ENCODE measurements at regions not wholly inside any gene's neighbourhood (a gene's known extent, or its start where the extent isn't known, plus 50 kb on each side); places are given as distances from the start of the nearest gene placed in this dataset.

DNA sequence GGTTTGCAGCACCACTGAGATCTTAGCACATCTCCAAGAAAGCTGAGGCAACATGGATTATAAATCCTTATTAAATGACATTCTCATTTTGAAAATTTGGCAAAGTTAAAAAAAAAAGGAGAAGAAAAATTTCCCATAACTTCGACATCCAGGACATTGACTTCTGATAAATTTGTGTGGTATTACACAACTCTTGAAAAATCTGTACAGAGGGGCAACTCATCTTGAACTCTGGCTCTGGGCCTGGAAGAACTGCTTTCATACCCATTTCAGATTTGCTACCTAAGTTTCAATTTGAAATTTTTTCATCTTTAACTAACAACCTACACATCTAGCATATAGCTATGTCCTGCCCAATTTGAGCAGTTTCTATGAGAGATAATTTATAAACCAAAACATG lies 118.0 kb upstream of the UGP2 start:
- TF ChIP-seq, protein P1, sequence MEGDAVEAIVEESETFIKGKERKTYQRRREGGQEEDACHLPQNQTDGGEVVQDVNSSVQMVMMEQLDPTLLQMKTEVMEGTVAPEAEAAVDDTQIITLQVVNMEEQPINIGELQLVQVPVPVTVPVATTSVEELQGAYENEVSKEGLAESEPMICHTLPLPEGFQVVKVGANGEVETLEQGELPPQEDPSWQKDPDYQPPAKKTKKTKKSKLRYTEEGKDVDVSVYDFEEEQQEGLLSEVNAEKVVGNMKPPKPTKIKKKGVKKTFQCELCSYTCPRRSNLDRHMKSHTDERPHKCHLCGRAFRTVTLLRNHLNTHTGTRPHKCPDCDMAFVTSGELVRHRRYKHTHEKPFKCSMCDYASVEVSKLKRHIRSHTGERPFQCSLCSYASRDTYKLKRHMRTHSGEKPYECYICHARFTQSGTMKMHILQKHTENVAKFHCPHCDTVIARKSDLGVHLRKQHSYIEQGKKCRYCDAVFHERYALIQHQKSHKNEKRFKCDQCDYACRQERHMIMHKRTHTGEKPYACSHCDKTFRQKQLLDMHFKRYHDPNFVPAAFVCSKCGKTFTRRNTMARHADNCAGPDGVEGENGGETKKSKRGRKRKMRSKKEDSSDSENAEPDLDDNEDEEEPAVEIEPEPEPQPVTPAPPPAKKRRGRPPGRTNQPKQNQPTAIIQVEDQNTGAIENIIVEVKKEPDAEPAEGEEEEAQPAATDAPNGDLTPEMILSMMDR (IDR thresholded peaks at IDR 0.05; ENCODE audit: low read depth, low read length): no peak
- TF ChIP-seq EZH2phosphoT487 (IDR thresholded peaks at IDR 0.05; ENCODE audit: low read depth): no peak

Measured in OCI-LY3 (cell line).